ENCODE measurements at regions not wholly inside any gene's neighbourhood (a gene's known extent, or its start where the extent isn't known, plus 50 kb on each side); places are given as distances from the start of the nearest gene placed in this dataset.

DNA sequence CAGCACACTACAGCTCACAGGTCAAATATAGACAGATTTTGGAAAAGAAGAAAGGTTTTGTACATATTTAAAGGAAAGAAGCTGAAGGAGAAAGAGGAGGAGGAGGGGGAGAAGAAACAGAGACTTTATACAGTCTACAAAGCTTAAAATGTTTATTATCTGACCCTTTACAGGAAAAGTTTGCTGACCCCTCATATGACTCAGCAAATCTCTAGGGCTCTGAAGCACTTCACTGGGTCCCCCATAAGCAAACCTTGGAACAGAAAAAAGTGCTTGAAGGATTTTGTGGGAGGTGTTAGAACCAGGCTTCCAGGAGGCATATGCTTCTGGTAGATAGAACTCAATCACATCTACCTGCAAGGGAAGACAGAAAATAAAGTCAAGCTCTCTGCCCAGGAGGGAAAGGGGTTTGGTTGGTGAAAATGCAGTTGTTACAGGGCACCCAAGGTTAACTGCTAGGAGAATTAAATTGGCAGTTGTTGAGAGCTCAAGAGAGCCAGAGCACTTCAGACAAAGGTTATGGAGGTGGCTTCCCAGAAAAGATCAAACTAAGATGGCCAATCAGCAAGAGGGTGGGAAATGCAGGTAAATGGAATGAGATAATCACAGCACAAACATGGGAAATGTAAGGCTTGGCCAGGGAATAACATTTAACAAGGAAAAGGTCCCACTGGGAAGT lies 207.4 kb upstream of the SGK1 start (continued):
- TF ChIP-seq CHD7 (IDR thresholded peaks at IDR 0.05; ENCODE audit: low read depth, low read length) = no peak
- TF ChIP-seq PURB (CRISPR knock-in tag; IDR thresholded peaks at IDR 0.05; ENCODE audit: low read depth) = no peak
- TF ChIP-seq ZBTB8A (IDR thresholded peaks at IDR 0.05; ENCODE audit: partially characterized antibody) = no peak
- TF ChIP-seq PTRF (tag; IDR thresholded peaks at IDR 0.05) = no peak
- peak; percentile 67; the same call in 1 of the 2 replicates for TF ChIP-seq NFE2 (IDR thresholded peaks at IDR 0.05; ENCODE audit: low read depth)
- TF ChIP-seq, protein P1, sequence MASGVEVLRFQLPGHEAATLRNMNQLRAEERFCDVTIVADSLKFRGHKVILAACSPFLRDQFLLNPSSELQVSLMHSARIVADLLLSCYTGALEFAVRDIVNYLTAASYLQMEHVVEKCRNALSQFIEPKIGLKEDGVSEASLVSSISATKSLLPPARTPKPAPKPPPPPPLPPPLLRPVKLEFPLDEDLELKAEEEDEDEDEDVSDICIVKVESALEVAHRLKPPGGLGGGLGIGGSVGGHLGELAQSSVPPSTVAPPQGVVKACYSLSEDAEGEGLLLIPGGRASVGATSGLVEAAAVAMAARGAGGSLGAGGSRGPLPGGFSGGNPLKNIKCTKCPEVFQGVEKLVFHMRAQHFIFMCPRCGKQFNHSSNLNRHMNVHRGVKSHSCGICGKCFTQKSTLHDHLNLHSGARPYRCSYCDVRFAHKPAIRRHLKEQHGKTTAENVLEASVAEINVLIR (CRISPR knock-in tag; IDR thresholded peaks at IDR 0.05) = no peak
- no peak for TF ChIP-seq RBM15 (IDR thresholded peaks at IDR 0.05; ENCODE audit: insufficient read depth, low read length)
- TF ChIP-seq GATAD2B (IDR thresholded peaks at IDR 0.05; ENCODE audit: borderline replicate concordance) = no peak
- TF ChIP-seq TFE3 (CRISPR knock-in tag; IDR thresholded peaks at IDR 0.05) = no peak
